Natural killer cell (primary cell): ENCODE measurements at regions not wholly inside any gene's neighbourhood (a gene's known extent, or its start where the extent isn't known, plus 50 kb on each side); places are given as distances from the start of the nearest gene placed in this dataset.

ENCODE experiments used
- ATAC-seq, 3 donors: fragments of 150-1000 bp in 2 of 3; fragments of 200-7000 bp in 1 of 3; cut with Tn5 transposase; 1 replicate in 1 of 3; 2 replicates in 2 of 3; pipeline ENCODE4 v1.10.0; 2021; ENCODE audit warnings: mild to moderate bottlenecking in 2 of 3, moderate library complexity in 2 of 3
- DNase-seq, 2 donors: peaks; one replicate each; pipeline versions ENCODE4 v3.0.0 to v3.0.0-alpha.2; 2013 to 2021; ENCODE audit warnings: mixed read lengths in 1 of 2
- H3K27ac ChIP-seq: one replicate; pipeline ENCODE4 v1.5.1; 2013; ENCODE audit warnings: mild to moderate bottlenecking, low read length
- H3K27me3 ChIP-seq: one replicate; pipeline ENCODE4 v1.6.1; 2013; ENCODE audit warnings: low read length; ENCODE audit not compliant: control insufficient read depth, insufficient read depth
- H3K36me3 ChIP-seq: one replicate; pipeline ENCODE4 v1.6.1; 2013; ENCODE audit warnings: low read length; ENCODE audit not compliant: control insufficient read depth, insufficient read depth
- H3K4me1 ChIP-seq: one replicate; pipeline ENCODE4 v1.6.1; 2013; ENCODE audit warnings: low read length; ENCODE audit not compliant: control insufficient read depth, insufficient read depth
- H3K4me3 ChIP-seq: one replicate; pipeline ENCODE4 v1.5.1; 2013; ENCODE audit warnings: low read length
- H3K9me3 ChIP-seq: one replicate; pipeline ENCODE4 v1.6.1; 2013; ENCODE audit warnings: low read length; ENCODE audit not compliant: control insufficient read depth, insufficient read depth
- H3K27ac Mint-ChIP-seq, 2 donors: one replicate each; pipeline ENCODE4 v1.8.0; 2022; ENCODE audit warnings: mild to moderate bottlenecking in 2 of 2, mixed read lengths in 2 of 2, moderate library complexity in 1 of 2
- H3K27me3 Mint-ChIP-seq, 2 donors: one replicate each; pipeline ENCODE4 v1.8.0; 2022; ENCODE audit warnings: low read depth in 2 of 2, mixed read lengths in 2 of 2
- H3K36me3 Mint-ChIP-seq: one replicate; pipeline ENCODE4 v1.8.0; 2022; ENCODE audit warnings: mixed read lengths
- H3K4me1 Mint-ChIP-seq, 2 donors: one replicate each; pipeline ENCODE4 v1.8.0; 2022; ENCODE audit warnings: mixed read lengths in 2 of 2
- H3K4me3 Mint-ChIP-seq: one replicate; pipeline ENCODE4 v1.8.0; 2022; ENCODE audit warnings: mild to moderate bottlenecking, moderate library complexity, mixed read lengths
- H3K9me3 Mint-ChIP-seq, 2 donors: one replicate each; pipeline ENCODE4 v1.8.0; 2022; ENCODE audit warnings: mixed read lengths in 2 of 2
- CTCF ChIP-seq: fragments of 200-600 bp; IDR thresholded peaks from one replicate; pipeline ENCODE4 v1.8.0; 2022; ENCODE audit warnings: antibody characterized with exemption
- WGBS: methylation state at CpG from one replicate; pipeline ENCODE4 v1.1.7; 2013; ENCODE audit warnings: missing lambda C conversion rate; ENCODE audit not compliant: insufficient coverage; 5-methylcytosine and 5-hydroxymethylcytosine counted together
- intact Hi-C: fragments of 100-400 bp; cut with micrococcal nuclease; formaldehyde crosslinking; loops from one replicate; pipeline ENCODE4 v1.14.2; 2022

- Histone ChIP-seq H3K4me1 (peaks cover 30% of the 10 kb centered on the region), H3K27ac (no peak overlapping the region), H3K4me3 (peak overlapping the region; percentile 41), H3K27me3 (peaks cover 21% of the 10 kb centered on the region), H3K9me3 (no peaks in the 10 kb centered on the region), H3K36me3 (no peaks in the 10 kb centered on the region)
- no peak for TF ChIP-seq CTCF
- Mint-ChIP-seq H3K9me3 (no peaks in the 10 kb centered on the region), H3K4me3 (peak overlapping the region; percentile 87), H3K27ac (peak overlapping the region in 1 of 2 donors; percentile 23), H3K27me3 (peaks cover 20 to 38% of the 10 kb centered on the region in 2 donors), H3K36me3 (no peaks in the 10 kb centered on the region), H3K4me1 (peaks cover 32 to 37% of the 10 kb centered on the region in 2 donors)
- DNase-seq (no peak), ATAC-seq (peak in 2 of 3 donors; percentile 25 to 43)
- intact Hi-C loops, result no loop called here
- WGBS, result 13% methylated on average over 26 of the region's 26 CpGs
Observed at GRCh38 chr6:166253778-166254204, 54.4 kb downstream of the PRR18 start.

GRCh38 chr6:166253281-166253681 lies 54.9 kb downstream of the PRR18 start:
- Histone ChIP-seq H3K4me3 (peak overlapping the region; percentile 41), H3K9me3 (no peaks in the 10 kb centered on the region), H3K4me1 (peaks cover 25% of the 10 kb centered on the region), H3K27ac (no peak overlapping the region), H3K36me3 (no peaks in the 10 kb centered on the region), H3K27me3 (peaks cover 21% of the 10 kb centered on the region)
- intact Hi-C loops, result no loop called here
- Mint-ChIP-seq H3K36me3 (no peaks in the 10 kb centered on the region), H3K4me3 (peak overlapping the region; percentile 87), H3K27ac (no peak overlapping the region), H3K27me3 (peaks cover 15 to 35% of the 10 kb centered on the region in 2 donors), H3K9me3 (no peaks in the 10 kb centered on the region), H3K4me1 (peaks cover 27 to 32% of the 10 kb centered on the region in 2 donors)
- peak in 1 of 2 donors; percentile 31 for DNase-seq
- ATAC-seq, result peak; percentile 63 to 86 (median 76)
- no peak for TF ChIP-seq CTCF
- under 1% methylated on average over 38 of the region's 38 CpGs for WGBS

GRCh38 chr6:166252601-166253000 lies 55.6 kb downstream of the PRR18 start:
- no peak overlapping the region for H3K27ac Mint-ChIP-seq
- peaks cover 21% of the 10 kb centered on the region for H3K27me3 ChIP-seq
- ATAC-seq, result no peak
- 94% methylated on average over 27 of the region's 27 CpGs for WGBS
- no peak for TF ChIP-seq CTCF
- peaks cover 12 to 35% of the 10 kb centered on the region in 2 donors for H3K27me3 Mint-ChIP-seq
- no peaks in the 10 kb centered on the region for H3K36me3 Mint-ChIP-seq
- no peaks in the 10 kb centered on the region for H3K9me3 ChIP-seq
- DNase-seq, result no peak
- H3K4me3 Mint-ChIP-seq, result no peak overlapping the region
- H3K4me1 ChIP-seq, result peaks cover 18% of the 10 kb centered on the region
- no peak overlapping the region for H3K4me3 ChIP-seq
- H3K9me3 Mint-ChIP-seq, result no peaks in the 10 kb centered on the region
- peaks cover 21 to 26% of the 10 kb centered on the region in 2 donors for H3K4me1 Mint-ChIP-seq
- intact Hi-C loops, result no loop called here
- H3K36me3 ChIP-seq, result no peaks in the 10 kb centered on the region
- H3K27ac ChIP-seq, result no peak overlapping the region

GRCh38 chr6:166251655-166252054 lies 56.5 kb downstream of the PRR18 start:
- no peaks in the 10 kb centered on the region for H3K36me3 ChIP-seq
- no peak overlapping the region for H3K27ac ChIP-seq
- no peak overlapping the region for H3K4me3 ChIP-seq
- peaks cover 12 to 35% of the 10 kb centered on the region in 2 donors for H3K27me3 Mint-ChIP-seq
- peaks cover 21% of the 10 kb centered on the region for H3K27me3 ChIP-seq
- no peaks in the 10 kb centered on the region for H3K9me3 ChIP-seq
- peak overlapping the region; percentile 73 for H3K4me3 Mint-ChIP-seq
- peaks cover 17% of the 10 kb centered on the region for H3K4me1 ChIP-seq
- ATAC-seq (no peak), DNase-seq (no peak)
- WGBS, result 70% methylated on average over 6 of the region's 6 CpGs
- intact Hi-C loops, result no loop called here
- no peak for TF ChIP-seq CTCF
- H3K27ac Mint-ChIP-seq, result no peak overlapping the region
- peaks cover 20 to 21% of the 10 kb centered on the region in 2 donors for H3K4me1 Mint-ChIP-seq
- no peaks in the 10 kb centered on the region for H3K36me3 Mint-ChIP-seq
- H3K9me3 Mint-ChIP-seq, result no peaks in the 10 kb centered on the region
